Stimulated activated CD4-positive, alpha-beta T cell treated with anti-CD3 and anti-CD28 coated beads, Interleukin-4, amount 100 ng/mL, for 48 hours (primary cell): ENCODE measurements at regions not wholly inside any gene's neighbourhood (a gene's known extent, or its start where the extent isn't known, plus 50 kb on each side); places are given as distances from the start of the nearest gene placed in this dataset.

Source experiments
- DNase-seq, 2 donors: peaks; one replicate each; pipeline ENCODE4 v3.0.0-alpha.2; 2020; ENCODE audit warnings: low read depth in 2 of 2

DNA sequence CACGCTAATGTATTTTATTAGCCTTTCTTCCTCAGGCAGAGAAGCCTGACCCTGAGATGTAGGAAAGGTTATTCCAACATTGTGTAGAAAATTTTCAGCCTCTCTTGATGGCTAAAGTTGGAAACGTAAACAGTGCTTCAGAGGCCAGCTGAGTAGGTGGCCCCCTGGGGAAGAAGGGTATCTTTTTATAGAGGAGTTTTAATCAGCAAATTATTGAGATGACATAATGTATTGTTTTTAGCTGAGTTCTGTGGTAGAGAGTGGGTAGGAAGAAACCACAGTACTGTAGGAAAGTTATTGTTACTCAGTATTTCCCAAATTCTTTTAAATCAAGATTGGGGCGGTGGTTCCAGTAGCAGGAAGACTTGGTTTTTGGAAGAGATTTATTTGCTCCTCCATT, 268.8 kb downstream of the DLEU7 start:
- no peak for DNase-seq

DNA sequence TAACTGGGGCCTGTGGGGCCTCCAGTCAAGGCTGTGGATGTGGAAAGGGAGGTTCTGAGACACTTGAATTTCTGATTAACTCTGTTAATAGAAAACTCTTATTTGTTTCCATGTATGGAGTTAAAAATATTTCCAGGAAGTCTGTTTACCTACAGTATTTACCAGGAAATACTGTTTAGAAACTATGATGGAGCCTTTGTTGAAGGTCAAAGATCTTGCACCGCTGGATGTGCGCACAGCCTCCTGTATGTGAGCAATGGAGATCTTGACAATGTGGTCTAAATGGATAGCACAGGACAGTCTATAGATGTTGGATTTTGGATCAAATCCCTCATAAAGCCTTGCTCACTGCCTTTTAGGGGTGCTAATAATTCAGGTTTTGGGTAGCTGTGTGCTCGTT, 268.4 kb downstream of the DLEU7 start:
- DNase-seq, result no peak

DNA sequence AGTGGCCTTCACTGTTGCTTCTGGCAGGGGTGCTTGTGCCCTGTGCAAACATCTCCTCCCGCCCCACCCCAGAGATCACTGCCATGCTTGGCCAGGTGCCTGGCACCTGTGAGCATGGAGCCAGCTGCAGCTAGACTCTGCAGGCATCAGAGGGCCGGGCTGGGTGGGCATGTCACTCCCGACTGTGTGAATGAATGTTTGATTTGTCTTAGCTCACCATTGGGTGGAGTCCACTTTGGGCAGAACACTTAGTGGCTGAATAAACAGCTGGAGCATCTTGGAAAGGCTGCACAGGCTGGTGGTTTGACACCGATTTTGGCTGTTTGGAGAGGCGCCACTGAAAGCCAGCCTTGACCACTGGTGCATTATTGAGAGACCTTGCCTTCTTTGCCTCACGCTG, 267.3 kb downstream of the DLEU7 start:
- DNase-seq, result no peak

DNA sequence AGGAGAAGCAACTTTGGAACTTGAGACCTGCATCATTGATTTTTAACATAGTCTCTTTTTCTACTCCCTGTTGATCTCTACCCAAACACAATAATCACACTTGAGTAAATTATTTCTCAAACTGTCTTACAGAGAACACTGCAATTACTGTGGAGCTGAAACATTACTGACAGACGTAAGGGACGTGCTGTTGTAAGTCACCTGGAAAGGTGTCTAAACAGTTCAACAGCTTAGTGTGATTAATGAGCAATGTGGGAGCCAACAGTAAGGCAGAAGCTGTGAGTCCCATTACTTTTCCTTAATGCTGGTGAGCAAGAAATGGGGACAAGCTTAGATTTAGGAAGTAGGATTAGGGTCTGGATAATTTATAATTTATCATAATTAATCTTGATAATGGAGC, 265.7 kb downstream of the DLEU7 start:
- DNase-seq, result no peak

DNA sequence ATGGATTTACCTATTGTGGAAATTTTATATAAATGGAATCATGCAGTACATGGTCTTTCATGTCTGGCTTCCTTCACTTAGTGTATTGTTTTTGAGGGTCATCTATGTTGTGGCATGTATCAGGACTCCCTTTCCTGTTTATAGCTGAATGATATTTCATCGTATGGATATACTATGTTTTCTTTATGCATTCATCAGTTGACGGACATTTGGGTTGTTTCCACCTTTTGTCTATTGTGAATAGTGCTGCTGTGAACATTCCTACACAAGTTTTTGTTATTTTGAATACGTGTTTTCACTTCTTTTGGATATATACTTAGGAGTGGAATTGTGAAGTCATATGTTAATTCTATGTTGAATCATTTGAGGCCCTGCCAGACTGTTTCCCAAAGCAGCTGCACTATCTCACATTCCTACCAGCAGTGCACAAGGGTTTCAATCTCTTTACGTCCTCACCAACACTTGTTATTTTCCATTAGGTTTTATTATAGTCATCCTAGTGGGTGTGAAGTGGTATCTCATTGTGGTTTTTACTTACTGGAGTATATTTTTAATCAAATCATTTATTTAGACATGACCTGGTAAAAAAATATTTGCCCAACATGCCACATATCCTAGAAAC, 262.7 kb downstream of the DLEU7 start:
- DNase-seq, result no peak

DNA sequence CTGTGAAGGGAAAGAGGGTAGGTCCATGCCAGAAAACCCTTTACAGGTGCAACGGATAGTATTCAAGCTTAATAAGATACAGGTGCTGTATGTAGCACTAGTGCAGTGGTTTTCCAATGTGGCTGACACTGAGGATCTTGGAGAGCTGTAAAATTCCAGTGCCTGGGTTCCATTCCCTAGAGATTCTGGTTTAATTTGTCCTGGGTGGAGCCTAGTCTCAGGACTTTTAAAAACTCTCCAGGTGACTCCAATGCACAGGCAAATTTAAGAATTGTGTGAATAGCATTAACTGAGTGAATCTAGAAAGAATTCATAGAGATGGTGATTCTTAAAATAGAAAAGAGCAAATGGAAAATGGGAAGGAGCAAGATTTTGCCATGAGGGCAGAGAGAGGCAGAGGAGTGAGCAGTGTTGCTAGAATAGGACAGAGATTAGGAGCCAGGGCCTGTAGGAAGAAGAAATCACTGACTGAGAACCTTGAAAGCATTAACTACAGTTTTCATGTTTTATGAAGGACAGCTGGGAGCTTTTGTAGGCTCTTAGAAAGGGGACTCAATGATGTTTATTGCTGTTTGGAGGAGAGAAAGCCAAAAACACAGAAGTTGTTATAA, 261.8 kb downstream of the DLEU7 start:
- DNase-seq, result no peak

DNA sequence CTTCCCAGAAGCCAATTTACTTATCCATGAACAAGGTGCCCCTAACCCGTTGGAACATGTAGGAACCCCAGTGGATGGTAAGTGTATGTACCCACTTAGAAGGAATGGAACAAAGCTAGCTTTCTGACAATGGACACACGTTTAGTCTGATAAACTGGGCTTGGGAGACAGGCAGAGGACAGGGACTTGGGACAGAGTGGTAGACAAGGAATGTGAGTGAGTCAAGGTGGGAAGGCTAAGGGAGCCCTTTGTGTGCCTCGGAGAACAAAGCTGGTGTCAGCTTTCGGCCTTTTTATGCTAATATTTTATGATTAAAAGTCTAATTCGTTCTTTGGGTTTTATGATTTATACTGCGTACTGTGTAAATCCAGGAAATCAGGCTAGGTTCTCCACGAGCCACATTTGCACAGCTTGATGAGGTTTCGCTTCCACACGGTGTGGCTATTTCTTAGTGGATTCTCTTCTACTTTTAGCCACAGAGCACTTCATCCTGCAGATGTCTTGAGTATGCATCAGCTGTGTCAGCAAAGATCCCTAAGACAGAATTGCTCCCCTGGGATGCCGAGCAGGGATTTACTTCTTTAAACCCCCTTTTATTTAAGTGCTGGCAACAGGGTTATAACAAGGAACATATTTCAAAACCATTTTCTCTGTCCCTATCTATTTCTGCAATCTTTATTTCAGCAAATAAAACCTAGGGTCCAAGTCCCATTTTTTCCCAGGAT, 258.5 kb downstream of the DLEU7 start:
- no peak for DNase-seq

DNA sequence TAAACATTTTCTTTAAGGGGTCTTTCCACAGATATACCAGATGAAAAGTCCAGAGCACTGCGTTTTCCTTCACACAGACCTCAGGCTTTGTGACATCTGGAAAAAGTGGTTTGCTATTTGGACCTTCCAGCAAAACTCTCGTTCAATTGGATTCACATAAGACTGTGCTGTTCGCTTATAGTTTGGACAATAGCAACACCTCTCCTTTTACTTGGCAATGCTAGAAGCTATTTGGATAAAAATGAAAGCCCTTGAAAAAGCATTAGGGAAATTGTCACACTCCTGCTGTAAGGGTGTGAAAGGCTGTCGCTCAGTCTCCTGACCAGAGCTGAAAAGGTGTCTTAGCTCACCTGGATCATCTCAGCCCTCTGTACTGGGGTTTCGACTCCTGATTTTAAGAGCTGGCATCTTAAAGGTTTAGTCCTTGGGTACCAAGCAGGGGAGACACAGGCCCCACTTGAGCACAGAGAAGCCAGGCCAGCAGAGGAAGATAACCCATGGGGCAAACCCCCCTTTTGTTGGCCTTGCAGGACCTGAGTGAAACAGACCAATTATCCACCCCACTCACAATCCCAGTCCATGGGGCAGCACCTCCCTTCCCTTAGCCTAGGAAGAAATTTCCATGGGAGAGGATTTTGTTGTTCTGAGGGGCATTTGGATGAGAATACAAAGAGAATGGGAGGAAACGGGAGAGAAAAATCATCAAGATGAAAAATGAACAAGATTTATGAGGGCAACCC, 257.6 kb downstream of the DLEU7 start:
- no peak for DNase-seq

DNA sequence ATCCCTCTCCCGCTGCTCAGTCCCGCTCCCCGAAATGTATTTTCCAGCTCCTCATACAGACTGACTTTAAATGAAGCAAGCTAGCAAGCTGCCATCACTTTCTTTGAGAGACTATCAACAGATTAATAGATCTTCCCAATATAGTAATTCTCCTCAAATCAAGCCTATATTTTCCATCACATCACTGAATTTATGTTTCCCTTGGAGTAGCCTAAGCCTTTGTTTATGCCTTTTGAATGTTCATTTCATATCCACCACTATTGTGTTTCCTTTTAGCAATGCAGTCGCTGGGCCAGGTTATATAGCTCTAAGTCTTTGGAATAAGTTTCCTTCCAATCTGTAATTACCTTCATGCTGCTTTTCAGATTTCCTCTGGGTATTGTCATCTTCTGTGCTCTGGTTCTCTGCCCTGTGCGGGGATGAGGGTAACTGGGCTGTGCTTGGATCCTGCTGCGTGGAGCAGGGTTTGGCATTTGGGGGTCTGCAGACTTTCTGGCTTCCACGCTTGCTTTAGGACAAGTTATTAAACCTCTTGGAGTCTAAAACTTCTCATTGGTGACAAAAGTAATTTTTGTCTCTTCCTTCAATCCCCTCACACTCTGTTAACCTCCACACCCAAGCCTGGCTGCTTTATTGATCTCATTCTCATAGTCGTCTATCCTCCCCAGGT, 256.9 kb downstream of the DLEU7 start:
- DNase-seq, result no peak

DNA sequence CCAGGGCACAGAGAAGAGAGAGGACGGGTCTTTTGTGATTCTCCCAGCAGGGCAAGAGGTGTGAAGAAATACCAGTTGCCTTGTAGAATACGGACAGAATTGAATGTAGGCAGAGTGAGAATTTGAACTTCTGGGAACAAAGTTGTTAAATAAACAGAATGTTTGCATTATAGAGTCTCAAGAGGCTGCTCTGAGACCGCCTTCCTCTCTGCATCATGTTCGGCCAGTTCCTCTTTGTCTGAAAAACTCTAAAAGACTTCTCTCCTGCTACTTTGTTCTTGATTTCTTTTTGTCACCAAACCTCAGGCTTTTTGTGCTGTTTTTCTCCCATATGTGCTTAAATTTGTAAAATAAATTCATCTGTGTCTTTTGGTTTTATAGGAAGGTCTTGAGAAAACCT, 256.4 kb downstream of the DLEU7 start:
- no peak for DNase-seq

DNA sequence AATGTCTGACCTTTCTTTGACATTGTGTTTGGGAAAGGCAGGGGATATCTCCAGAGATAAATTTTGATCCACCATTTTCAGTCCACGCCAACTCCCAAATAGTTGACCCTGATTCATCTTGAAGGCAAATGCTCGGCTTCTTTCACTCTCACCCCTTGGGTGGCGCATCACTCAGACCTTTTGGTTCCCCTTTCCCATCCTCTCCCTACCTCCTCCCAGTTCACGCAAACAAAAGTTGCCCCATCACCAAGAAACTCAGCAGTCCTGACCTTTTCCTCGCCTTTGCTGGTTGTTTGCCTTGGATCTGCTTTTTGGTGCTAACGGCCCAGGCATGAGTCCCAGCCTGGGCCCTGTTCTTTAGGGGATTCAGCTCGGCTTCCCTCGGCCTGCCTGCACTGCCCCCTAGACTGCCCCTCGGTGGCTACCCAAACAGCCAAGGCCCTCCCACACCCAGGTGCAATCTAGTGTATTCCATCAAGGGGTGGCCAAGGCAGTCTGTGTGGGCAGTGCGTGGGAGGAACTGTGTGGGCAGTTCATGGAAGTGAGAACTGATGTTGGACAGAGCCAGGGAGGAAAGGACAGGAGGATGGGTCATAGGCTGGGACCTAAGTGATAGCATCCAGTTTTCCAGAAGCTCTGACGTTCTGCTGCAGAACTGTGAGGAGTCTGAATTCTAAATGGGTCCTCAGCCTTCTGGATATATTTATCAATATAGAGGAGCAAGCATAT, 255.7 kb downstream of the DLEU7 start:
- no peak for DNase-seq

DNA sequence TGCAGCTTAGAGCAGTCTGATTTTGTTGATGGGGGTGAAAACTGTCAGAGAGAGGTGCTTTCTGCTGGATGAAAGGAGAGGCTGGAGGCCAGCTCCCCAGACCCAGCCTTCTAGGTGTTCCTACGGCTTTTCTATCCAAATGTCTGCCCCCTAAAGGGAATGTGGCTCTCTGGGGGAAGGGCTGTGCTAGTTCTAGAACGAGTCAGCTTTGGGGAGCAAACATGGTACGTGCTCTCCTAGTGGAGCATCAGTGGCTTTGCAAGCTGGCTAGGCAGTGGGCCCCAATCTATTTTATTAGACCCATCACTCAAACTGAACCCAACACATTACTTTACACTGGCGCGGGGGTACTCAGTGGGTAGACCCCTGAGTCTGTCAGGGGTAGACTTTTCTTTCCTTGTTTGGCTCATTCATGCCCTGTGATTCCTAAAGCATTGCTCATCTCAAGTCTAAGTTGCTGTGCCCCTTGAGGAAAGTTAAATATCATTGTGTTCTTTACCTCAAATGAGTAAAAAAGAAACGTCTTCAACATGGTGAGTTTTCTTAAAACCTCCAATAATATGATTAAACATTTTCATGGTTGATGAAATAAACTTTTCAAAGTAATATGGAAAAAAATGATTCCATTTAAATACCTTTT, 254.9 kb downstream of the DLEU7 start:
- DNase-seq, result no peak

DNA sequence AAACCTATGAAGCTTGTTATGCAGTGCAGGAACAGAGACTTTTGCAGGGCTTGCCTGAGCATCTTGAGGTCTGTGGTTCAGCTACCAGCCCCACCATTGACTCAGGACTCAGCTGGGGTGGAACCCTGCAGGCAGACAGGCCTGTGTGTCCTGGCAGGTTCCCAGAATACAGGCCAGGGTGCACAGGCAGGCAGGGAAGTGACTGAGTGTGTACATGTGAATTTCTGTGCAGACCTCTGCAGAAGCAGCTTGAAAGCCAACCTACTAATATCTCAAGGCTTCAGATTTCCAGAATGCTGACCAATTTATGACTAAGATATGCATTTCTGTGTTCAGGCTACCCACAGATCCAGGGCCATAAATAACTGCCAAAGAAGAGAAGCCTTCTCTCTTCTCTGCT, 254.4 kb downstream of the DLEU7 start:
- no peak for DNase-seq

DNA sequence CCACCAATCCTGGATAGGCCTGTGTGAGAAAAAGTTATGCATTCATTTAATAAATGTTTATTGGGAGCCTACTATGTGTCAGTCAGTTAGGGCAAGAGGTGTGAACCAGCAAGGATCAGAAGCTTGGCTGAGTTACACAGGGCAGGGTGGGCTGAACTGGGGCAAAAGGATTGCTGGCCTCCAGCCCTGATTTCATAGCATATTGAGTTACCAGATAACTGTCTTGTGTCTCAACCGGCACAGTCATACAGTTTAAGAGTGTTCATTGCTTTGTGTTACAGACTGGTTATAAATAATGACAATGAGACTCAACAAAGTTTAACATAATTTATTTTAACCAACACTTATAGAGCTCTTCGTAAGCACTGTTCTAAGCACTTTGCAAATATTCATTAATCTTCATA, 253.8 kb downstream of the DLEU7 start:
- DNase-seq, result no peak

DNA sequence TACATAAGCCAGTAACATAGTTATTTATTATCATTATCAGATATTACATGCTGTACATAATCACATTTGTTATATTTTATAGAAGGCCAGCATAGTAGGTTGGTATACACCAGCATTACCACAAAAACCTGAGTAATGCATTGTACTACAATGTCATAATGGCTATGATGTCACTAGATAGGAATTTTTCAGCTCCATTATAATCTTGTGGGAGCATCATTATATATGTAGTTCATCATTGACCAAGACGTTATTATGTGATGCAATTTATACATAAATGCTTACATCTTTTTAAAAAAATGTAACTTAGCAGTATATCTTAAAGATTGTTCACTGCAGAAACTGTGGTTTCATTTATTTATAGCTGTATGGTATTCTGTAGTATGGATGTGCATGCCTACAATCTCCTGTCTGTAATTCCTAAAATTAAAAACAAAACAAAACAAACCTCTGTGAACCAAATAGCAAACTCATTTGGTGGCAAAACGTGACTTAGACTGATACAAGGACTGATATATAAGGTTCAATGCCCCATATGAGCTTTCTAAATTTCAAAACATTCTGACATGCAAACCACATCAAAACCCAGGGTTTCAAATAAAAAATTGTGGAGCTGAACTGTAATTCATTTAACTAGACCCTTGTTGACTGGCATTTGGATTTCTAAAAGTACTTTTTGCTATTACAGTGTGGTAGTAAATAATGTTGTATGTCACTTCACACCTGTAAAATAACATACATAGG, 250.9 kb downstream of the DLEU7 start:
- no peak for DNase-seq

DNA sequence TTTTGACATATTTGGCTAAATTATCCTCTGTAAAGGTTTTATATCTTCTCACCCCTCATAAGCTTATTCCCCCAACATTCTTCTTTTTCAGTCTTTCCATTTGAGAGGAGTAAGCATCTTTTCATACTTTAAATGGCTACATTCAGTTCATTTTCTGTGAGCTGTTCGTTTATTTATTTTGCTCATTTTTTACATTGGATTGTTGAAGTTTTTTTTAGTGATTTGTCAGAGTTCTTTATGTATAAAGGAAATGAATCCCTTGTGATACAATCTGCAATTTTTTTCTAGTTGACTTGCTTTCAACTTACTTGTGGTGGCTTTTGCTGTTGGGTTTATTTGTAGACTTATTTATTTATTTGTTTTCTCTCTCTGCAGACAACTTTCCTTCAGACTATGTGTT, 250.3 kb downstream of the DLEU7 start:
- DNase-seq, result no peak

DNA sequence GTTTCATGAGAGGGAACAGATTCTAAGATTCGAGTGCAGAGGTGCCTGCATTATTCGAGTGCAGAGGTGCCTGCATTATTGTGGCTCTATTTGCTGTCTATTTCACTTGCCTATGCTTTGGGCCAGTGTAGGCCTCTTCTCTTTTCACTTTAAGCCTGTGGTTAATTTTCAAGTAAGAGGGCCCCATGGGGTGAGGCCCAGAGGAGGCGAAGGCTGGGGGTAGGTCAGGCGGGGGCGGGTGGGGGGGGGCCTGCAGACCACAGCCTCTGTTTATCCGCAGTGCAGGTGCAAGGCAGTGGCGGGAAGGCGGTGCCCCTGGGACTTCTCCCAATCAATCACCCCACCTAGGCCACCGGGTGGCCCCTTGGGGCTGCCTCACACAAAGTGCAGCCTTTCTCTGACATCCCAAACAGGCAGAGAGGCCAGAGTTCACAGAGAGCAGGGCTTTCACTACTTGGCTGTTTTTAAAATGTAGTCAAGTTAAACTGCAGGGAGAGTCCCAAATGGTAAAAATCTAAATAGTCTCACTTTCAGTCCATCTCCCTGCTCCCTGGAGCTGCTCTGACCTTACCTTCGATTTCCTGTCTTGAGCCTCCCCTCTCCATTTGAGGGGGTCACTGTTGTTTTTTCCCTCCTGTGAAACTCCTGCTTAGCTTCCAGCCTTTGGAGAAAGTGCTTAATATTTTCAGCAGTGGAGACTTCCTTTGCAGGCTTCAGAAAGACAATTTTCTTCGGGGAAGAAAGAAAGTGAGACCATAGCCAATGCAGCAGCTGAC, 249.0 kb downstream of the DLEU7 start:
- DNase-seq, result peak; percentile 8 to 20

DNA sequence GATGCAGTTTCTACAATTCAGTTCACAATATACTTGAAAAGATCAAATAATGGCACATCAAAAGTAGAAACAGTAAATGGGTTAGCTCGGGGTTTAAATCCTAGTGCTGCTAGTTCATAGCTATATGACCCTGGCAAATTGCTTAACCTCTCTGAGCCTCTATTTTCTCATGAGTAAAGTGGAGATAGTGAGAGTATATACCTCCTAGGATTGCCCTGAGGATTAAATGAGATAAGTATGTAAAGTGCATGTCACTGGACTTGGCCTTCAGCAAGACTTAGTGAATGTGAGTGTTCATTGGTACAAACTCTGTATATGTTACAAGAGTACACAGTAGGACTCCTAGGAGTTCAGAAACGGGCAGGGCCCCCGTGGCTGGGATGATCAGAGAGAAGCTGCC, 248.3 kb downstream of the DLEU7 start:
- DNase-seq, result no peak

DNA sequence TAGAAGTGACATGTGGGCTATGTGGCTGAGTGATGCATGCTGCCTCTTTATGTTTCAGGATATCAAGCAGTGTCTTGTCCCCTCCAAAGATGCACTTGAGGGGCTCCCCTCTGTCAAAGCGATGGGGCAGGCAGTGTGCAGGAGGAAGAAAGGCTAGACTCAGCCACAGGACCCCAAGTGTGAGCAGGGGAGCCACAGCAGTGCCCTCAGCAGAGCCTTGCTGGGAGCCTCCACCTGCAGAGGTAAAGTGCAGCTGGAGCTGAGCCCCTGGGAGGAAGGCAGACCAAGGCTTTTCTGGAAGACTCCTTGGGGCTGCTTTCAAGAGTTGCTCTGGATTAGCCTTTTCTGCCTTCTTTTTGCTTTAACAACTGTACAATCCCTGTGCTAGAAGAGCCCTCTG, 247.3 kb downstream of the DLEU7 start:
- no peak for DNase-seq
